ENCODE measurements at regions not wholly inside any gene's neighbourhood (a gene's known extent, or its start where the extent isn't known, plus 50 kb on each side); places are given as distances from the start of the nearest gene placed in this dataset.

GRCh38 chr21:18603261-18603660, 199.7 kb upstream of the TMPRSS15 start:
- TF ChIP-seq TARDBP (IDR thresholded peaks at IDR 0.05) (no peak), CTBP1 (IDR thresholded peaks at IDR 0.05; ENCODE audit: borderline replicate concordance) (no peak), BHLHE40 (IDR thresholded peaks at IDR 0.05; ENCODE audit: borderline replicate concordance) (no peak)

Measured in HEK293T (cell line).